RWPE1 (cell line): ENCODE measurements at regions not wholly inside any gene's neighbourhood (a gene's known extent, or its start where the extent isn't known, plus 50 kb on each side); places are given as distances from the start of the nearest gene placed in this dataset.

Experiments
- CTCF ChIA-PET: fragments of 350-600 bp; sonication (Branson Sonifier 250); formaldehyde crosslinking; extraction: SDS; loops from one replicate; lab custom pipeline; 2021; lab: Yijun Ruan, JAX
- POLR2A ChIA-PET: fragments of 400-600 bp; formaldehyde crosslinking; extraction: SDS; loops from one replicate; lab custom pipeline; 2020; ENCODE audit warnings: antibody characterized with exemption; ENCODE audit not compliant: low non-redundant PET; lab: Yijun Ruan, JAX
- DNase-seq: peaks from one replicate; pipeline ENCODE4 v3.0.0; 2012; ENCODE audit warnings: low spot score
- H3K27ac ChIP-seq: fragments of 450-650 bp; 2 replicates; pipeline ENCODE4 v1.5.1; 2017
- CTCF ChIP-seq: fragments of 450-650 bp; conservative IDR thresholded peaks from 2 replicates; pipeline ENCODE4 v1.5.1; 2017; ENCODE audit warnings: low read depth, mild to moderate bottlenecking

GRCh38 chr4:123469245-123469644, 72.7 kb downstream of the SPRY1 start:
- no peak overlapping the region for H3K27ac ChIP-seq
- ChIA-PET POLR2A (no interaction called here), CTCF (no interaction called here)
- no peak for DNase-seq
- TF ChIP-seq CTCF = no peak

- ChIA-PET CTCF (no interaction called here), POLR2A (no interaction called here)
- DNase-seq = no peak
- no peak overlapping the region for H3K27ac ChIP-seq
- no peak for TF ChIP-seq CTCF
Observed at GRCh38 chr4:123469696-123470095, 73.1 kb downstream of the SPRY1 start.

GRCh38 chr4:123470640-123471039, 74.0 kb downstream of the SPRY1 start:
- no peak for TF ChIP-seq CTCF
- ChIA-PET CTCF (no interaction called here), POLR2A (no interaction called here)
- H3K27ac ChIP-seq = no peak overlapping the region
- DNase-seq = no peak

GRCh38 chr4:123471655-123472369, 75.2 kb downstream of the SPRY1 start:
- no peak overlapping the region for H3K27ac ChIP-seq
- ChIA-PET POLR2A (no interaction called here), CTCF (no interaction called here)
- no peak for TF ChIP-seq CTCF
- no peak for DNase-seq

- no peak for DNase-seq
- CTCF ChIA-PET = no interaction called here
- POLR2A ChIA-PET = no interaction called here
- TF ChIP-seq CTCF = no peak
- H3K27ac ChIP-seq = no peak overlapping the region
Observed at GRCh38 chr4:123474817-123475216, 78.2 kb downstream of the SPRY1 start.

GRCh38 chr4:123476089-123476488, 79.5 kb downstream of the SPRY1 start:
- ChIA-PET CTCF (no interaction called here), POLR2A (no interaction called here)
- no peak for TF ChIP-seq CTCF
- DNase-seq = no peak
- H3K27ac ChIP-seq = no peak overlapping the region
